AG04450 (cell line): ENCODE measurements at regions not wholly inside any gene's neighbourhood (a gene's known extent, or its start where the extent isn't known, plus 50 kb on each side); places are given as distances from the start of the nearest gene placed in this dataset.
"Not testable (repeated sequence)": the region's sequence is repeated elsewhere in the genome, so short reads cannot be mapped to it uniquely, and the experiment has no call there.

Experiments used
- CTCF ChIA-PET: fragments of 300-600, 350-600 bp; formaldehyde crosslinking; extraction: SDS; loops from one replicate; lab custom pipeline; 2022; ENCODE audit warnings: antibody characterized with exemption, inconsistent platforms; lab: Charles Lee
- POLR2A ChIA-PET: fragments of 350-600 bp; formaldehyde crosslinking; extraction: SDS; loops from one replicate; lab custom pipeline; 2021; ENCODE audit warnings: antibody characterized with exemption, inconsistent platforms; lab: Yijun Ruan, JAX
- DNase-seq: peaks from one replicate; pipeline ENCODE4 v3.0.0-alpha.2; 2011; ENCODE audit warnings: low read depth, low spot score
- H3K27ac ChIP-seq: one replicate; pipeline ENCODE4 v1.5.1; 2012; ENCODE audit warnings: low read depth, low read length, control low read depth
- H3K27me3 ChIP-seq: one replicate; pipeline ENCODE4 v1.6.0; 2012; ENCODE audit warnings: low read length; ENCODE audit not compliant: control insufficient read depth, insufficient read depth
- H3K4me3 ChIP-seq: 2 replicates; pipeline ENCODE4 v1.5.1; 2011; ENCODE audit warnings: mild to moderate bottlenecking, low read depth, low read length, control low read depth
- H3K9me3 ChIP-seq: 2 replicates; pipeline ENCODE4 v1.5.1; 2012; ENCODE audit warnings: low read length; ENCODE audit not compliant: control insufficient read depth, insufficient read depth
- TF ChIP-seq, protein P1 (sequence below): IDR thresholded peaks from 2 replicates; pipeline ENCODE4 v1.5.1; 2011; ENCODE audit warnings: low read depth, low read length, control low read depth, inconsistent platforms

DNA sequence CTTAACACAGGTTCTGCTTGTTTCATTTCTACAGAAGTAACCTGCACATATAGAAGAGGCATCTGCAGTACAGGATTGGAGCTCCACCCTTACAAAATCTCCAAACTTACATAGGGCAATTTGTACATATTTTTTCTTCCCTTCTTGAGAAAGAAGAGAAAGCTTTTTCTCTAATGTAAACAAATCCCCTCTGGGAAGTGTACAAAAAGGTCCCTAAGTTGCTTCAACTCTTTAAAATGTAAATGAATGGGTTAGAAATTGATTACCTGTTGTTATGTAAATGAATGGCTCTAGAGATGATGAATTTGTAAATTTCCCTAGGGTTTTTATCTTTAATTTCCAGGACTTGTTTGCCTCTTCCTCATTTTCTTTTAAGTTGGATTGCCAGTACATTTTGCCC, 1183.7 kb downstream of the MRPL39 start:
- Histone ChIP-seq H3K27me3 (no peaks in the 10 kb centered on the region), H3K4me3 (no peak overlapping the region), H3K9me3 (peaks cover 6% of the 10 kb centered on the region), H3K27ac (no peak overlapping the region)
- ChIA-PET CTCF (no interaction called here), POLR2A (no interaction called here)
- TF ChIP-seq, protein P1, sequence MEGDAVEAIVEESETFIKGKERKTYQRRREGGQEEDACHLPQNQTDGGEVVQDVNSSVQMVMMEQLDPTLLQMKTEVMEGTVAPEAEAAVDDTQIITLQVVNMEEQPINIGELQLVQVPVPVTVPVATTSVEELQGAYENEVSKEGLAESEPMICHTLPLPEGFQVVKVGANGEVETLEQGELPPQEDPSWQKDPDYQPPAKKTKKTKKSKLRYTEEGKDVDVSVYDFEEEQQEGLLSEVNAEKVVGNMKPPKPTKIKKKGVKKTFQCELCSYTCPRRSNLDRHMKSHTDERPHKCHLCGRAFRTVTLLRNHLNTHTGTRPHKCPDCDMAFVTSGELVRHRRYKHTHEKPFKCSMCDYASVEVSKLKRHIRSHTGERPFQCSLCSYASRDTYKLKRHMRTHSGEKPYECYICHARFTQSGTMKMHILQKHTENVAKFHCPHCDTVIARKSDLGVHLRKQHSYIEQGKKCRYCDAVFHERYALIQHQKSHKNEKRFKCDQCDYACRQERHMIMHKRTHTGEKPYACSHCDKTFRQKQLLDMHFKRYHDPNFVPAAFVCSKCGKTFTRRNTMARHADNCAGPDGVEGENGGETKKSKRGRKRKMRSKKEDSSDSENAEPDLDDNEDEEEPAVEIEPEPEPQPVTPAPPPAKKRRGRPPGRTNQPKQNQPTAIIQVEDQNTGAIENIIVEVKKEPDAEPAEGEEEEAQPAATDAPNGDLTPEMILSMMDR: no peak
- no peak for DNase-seq

- no peak overlapping the region for H3K4me3 ChIP-seq
- POLR2A ChIA-PET: no interaction called here
- CTCF ChIA-PET: no interaction called here
Measured at GRCh38 chr21:24420689-24421088, 1186.6 kb downstream of the MRPL39 start.

DNA sequence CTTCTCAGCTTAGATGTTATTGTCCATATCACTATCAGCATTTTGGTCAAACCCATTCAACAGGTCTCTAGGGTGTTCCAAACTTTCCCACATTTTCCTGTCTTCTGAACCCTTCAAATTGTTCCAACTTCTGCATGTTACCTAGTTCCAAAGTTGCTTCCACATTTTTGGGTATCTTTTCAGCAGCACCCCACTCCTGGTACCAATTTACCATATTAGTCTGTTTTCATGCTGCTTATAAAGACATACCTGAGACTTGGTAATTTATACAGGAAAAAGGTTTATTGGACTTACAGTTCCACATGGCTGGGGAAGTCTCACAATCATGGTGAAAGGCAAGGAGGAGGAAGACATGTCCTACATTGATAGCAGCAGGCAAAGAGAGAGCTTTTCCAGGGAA, 1187.6 kb downstream of the MRPL39 start:
- H3K27me3 ChIP-seq, H3K27ac ChIP-seq, DNase-seq, CTCF ChIA-PET, POLR2A ChIA-PET, H3K9me3 ChIP-seq, H3K4me3 ChIP-seq: not testable (repeated sequence)

More at GRCh38 chr21:24420689-24421088, 1186.6 kb downstream of the MRPL39 start:
- Histone ChIP-seq H3K9me3 (peaks cover 7% of the 10 kb centered on the region), H3K27me3 (no peaks in the 10 kb centered on the region), H3K27ac (no peak overlapping the region)
- TF ChIP-seq, protein P1: no peak
- no peak for DNase-seq

- POLR2A ChIA-PET: no interaction called here
- no peaks in the 10 kb centered on the region for H3K27me3 ChIP-seq
- no peak overlapping the region for H3K27ac ChIP-seq
- TF ChIP-seq, protein P1: no peak
- CTCF ChIA-PET: no interaction called here
- H3K9me3 ChIP-seq: peaks cover 7% of the 10 kb centered on the region
- DNase-seq: no peak
- no peak overlapping the region for H3K4me3 ChIP-seq
Measured at GRCh38 chr21:24418671-24419070, 1188.6 kb downstream of the MRPL39 start.

DNA sequence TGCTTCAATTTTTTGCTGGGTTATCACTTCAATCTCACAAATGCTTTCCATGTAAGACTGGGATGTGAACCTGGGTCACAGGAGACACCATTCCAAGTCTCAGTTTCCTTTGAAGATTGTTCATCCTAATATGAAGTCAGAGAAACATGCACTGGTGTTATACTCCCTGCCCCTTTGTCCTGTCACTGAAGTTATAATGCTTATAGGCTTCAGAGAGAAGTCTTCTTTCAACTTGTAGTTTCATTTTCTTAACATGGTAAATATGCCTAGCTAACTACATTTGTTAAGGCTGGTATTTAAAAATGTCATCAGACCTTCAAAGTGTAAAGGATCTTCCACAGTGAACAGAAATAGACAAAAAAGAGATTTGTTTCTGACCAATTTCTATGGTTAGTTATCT, 1195.9 kb downstream of the MRPL39 start:
- ChIA-PET CTCF (no interaction called here), POLR2A (no interaction called here)
- no peak overlapping the region for H3K27ac ChIP-seq
- TF ChIP-seq, protein P1: no peak
- no peak overlapping the region for H3K4me3 ChIP-seq
- H3K27me3 ChIP-seq: no peaks in the 10 kb centered on the region
- no peaks in the 10 kb centered on the region for H3K9me3 ChIP-seq
- DNase-seq: no peak

DNA sequence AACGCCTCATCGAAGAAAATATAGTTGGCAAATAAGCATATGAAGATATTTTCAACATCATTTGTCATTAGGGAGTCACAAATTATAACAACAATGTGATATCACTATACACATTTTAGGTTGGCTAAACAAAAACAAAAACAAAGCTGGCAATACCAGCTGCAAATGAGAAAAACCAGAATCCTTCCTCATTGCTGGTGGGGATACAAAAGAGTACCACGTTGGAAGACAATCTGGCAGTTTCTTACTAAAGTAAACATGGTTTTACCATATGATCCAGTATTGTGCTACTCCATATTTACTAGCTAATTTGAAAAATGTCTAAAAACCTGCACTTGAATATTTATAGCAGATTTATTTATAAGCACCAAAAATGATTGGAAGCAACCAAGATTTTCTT, 1204.1 kb downstream of the MRPL39 start:
- no peaks in the 10 kb centered on the region for H3K9me3 ChIP-seq
- H3K27ac ChIP-seq: no peak overlapping the region
- no peaks in the 10 kb centered on the region for H3K27me3 ChIP-seq
- ChIA-PET POLR2A (no interaction called here), CTCF (no interaction called here)
- no peak overlapping the region for H3K4me3 ChIP-seq
- no peak for DNase-seq
- TF ChIP-seq, protein P1: no peak
